IMR-90 (cell line): ENCODE measurements at regions not wholly inside any gene's neighbourhood (a gene's known extent, or its start where the extent isn't known, plus 50 kb on each side); places are given as distances from the start of the nearest gene placed in this dataset.

ENCODE experiments used
- ATAC-seq: fragments of 200-7000 bp; cut with Tn5 transposase; 2 replicates; pipeline ENCODE4 v1.9.1; 2020; ENCODE audit warnings: low read depth, mild to moderate bottlenecking, moderate library complexity
- BruUV-seq: library from RNA; stranded (reverse); fragments of 400-500 nt; replicated peaks from 2 replicates; lab custom pipeline; 2021; lab: Mats Ljungman, UMichigan
- CTCF ChIA-PET: fragments of 300-600 bp; formaldehyde crosslinking; extraction: SDS; loops from one replicate; lab custom pipeline; 2021; ENCODE audit warnings: antibody characterized with exemption; lab: Yijun Ruan, JAX
- POLR2A ChIA-PET: fragments of 300-600 bp; sonication (Branson Sonifier 250); formaldehyde crosslinking; loops from one replicate; lab custom pipeline; 2022; ENCODE audit warnings: antibody characterized with exemption; ENCODE audit not compliant: unreplicated experiment; lab: Charles Lee
- DNase-seq: peaks from one replicate; pipeline ENCODE4 v3.0.0; 2013
- H2AFZ ChIP-seq: replicated peaks from 2 replicates; pipeline ENCODE3; 2013; ENCODE audit warnings: low read length, mild to moderate bottlenecking; ENCODE audit not compliant: poor library complexity
- H2AK5ac ChIP-seq: 2 replicates; pipeline ENCODE4 v1.6.1; 2013; ENCODE audit warnings: low read depth, low read length, inconsistent platforms
- H2AK9ac ChIP-seq: replicated peaks from 2 replicates; pipeline ENCODE3; 2013; ENCODE audit warnings: mild to moderate bottlenecking, low read depth, low read length, moderate library complexity; ENCODE audit not compliant: poor library complexity
- H2BK120ac ChIP-seq: 2 replicates; pipeline ENCODE4 v1.6.1; 2013; ENCODE audit warnings: low read depth, low read length, inconsistent platforms
- H2BK15ac ChIP-seq: 3 replicates; pipeline ENCODE4 v1.6.1; 2013; ENCODE audit warnings: low read depth, low read length, inconsistent platforms
- H2BK20ac ChIP-seq: 2 replicates; pipeline ENCODE4 v1.6.1; 2013; ENCODE audit warnings: low read depth, mild to moderate bottlenecking, inconsistent platforms, low read length, moderate library complexity
- H2BK5ac ChIP-seq: 2 replicates; pipeline ENCODE4 v1.6.1; 2013; ENCODE audit warnings: mild to moderate bottlenecking, low read depth, low read length, inconsistent platforms; ENCODE audit not compliant: poor library complexity, severe bottlenecking
- H3K14ac ChIP-seq: replicated peaks from 2 replicates; pipeline ENCODE4 v1.6.1; 2013; ENCODE audit warnings: low read depth, low read length, inconsistent platforms
- H3K18ac ChIP-seq: 2 replicates; pipeline ENCODE4 v1.6.1; 2013; ENCODE audit warnings: low read depth, low read length, control low read depth
- H3K23ac ChIP-seq: 2 replicates; pipeline ENCODE4 v1.6.1; 2013; ENCODE audit warnings: low read depth, low read length, inconsistent platforms
- H3K27ac ChIP-seq: 2 replicates; pipeline ENCODE4 v1.5.1; 2013; ENCODE audit warnings: mild to moderate bottlenecking, control low read depth, low read length; ENCODE audit not compliant: insufficient read depth
- H3K27me3 ChIP-seq: 2 replicates; pipeline ENCODE4 v1.6.1; 2013; ENCODE audit warnings: low read length; ENCODE audit not compliant: control insufficient read depth, insufficient read depth
- H3K36me3 ChIP-seq: 2 replicates; pipeline ENCODE4 v1.6.1; 2013; ENCODE audit warnings: low read length, mixed read lengths; ENCODE audit not compliant: control insufficient read depth, insufficient read depth
- H3K4ac ChIP-seq: 2 replicates; pipeline ENCODE4 v1.6.1; 2013; ENCODE audit warnings: low read depth, low read length, inconsistent platforms
- H3K4me1 ChIP-seq: 2 replicates; pipeline ENCODE4 v1.6.1; 2013; ENCODE audit warnings: low read length, mixed read lengths; ENCODE audit not compliant: control insufficient read depth, insufficient read depth
- H3K4me2 ChIP-seq: 2 replicates; pipeline ENCODE4 v1.6.1; 2013; ENCODE audit warnings: low read depth, mild to moderate bottlenecking, control low read depth, low read length, moderate library complexity
- H3K4me3 ChIP-seq: 2 replicates; pipeline ENCODE4 v1.5.1; 2013; ENCODE audit warnings: low read depth, mild to moderate bottlenecking, control low read depth, low read length, moderate library complexity; ENCODE audit not compliant: insufficient read depth
- H3K56ac ChIP-seq: 2 replicates; pipeline ENCODE4 v1.6.1; 2013; ENCODE audit warnings: low read length, inconsistent platforms; ENCODE audit not compliant: insufficient read depth; ENCODE audit errors: extremely low read depth
- H3K79me1 ChIP-seq, 2 experiments: 2 replicates each; pipeline ENCODE4 v1.6.1; 2013; ENCODE audit warnings: low read length in 2 of 2, inconsistent platforms in 1 of 2, low read depth in 1 of 2
- H3K9ac ChIP-seq: 2 replicates; pipeline ENCODE4 v1.6.1; 2013; ENCODE audit warnings: low read depth, low read length, control low read depth
- H3K9me1 ChIP-seq: 2 replicates; pipeline ENCODE4 v1.6.1; 2013; ENCODE audit warnings: low read length, inconsistent platforms; ENCODE audit not compliant: insufficient read depth
- H3K9me3 ChIP-seq: 2 replicates; pipeline ENCODE4 v1.6.1; 2013; ENCODE audit warnings: low read length; ENCODE audit not compliant: control insufficient read depth, insufficient read depth
- H4K20me1 ChIP-seq: 2 replicates; pipeline ENCODE4 v1.6.1; 2013; ENCODE audit warnings: low read length, inconsistent platforms; ENCODE audit not compliant: insufficient read depth
- H4K5ac ChIP-seq: 2 replicates; pipeline ENCODE4 v1.6.1; 2013; ENCODE audit warnings: mild to moderate bottlenecking, low read depth, low read length, control low read depth
- H4K8ac ChIP-seq, 2 experiments: 2 replicates each; pipeline ENCODE4 v1.6.1; 2013; ENCODE audit warnings: low read depth in 2 of 2, low read length in 2 of 2, control low read depth in 1 of 2, inconsistent platforms in 1 of 2
- H4K91ac ChIP-seq: 2 replicates; pipeline ENCODE4 v1.6.1; 2013; ENCODE audit warnings: low read depth, low read length, inconsistent platforms; ENCODE audit not compliant: insufficient read depth
- CEBPB ChIP-seq: IDR thresholded peaks from 2 replicates; pipeline ENCODE4 v1.6.1; 2012; ENCODE audit warnings: low read depth, low read length, improper control_type of control experiment
- POLR2A ChIP-seq: IDR thresholded peaks from 2 replicates; pipeline ENCODE4 v1.6.1; 2012; ENCODE audit warnings: mild to moderate bottlenecking, low read depth, low read length
- SMC3 ChIP-seq: fragments of 150-350 bp; IDR thresholded peaks from 2 replicates; pipeline ENCODE4 v1.6.1; 2016; ENCODE audit warnings: low read depth, mild to moderate bottlenecking, antibody characterized with exemption, low read length, moderate library complexity
- WGBS, 2 experiments: methylation state at CpG; one replicate each; pipeline versions ENCODE4 v1.1.5 to v1.1.7; 2013; ENCODE audit warnings: missing lambda C conversion rate in 2 of 2; ENCODE audit not compliant: insufficient read length in 1 of 2; ENCODE audit errors: extremely low coverage in 2 of 2; 5-methylcytosine and 5-hydroxymethylcytosine counted together
- dilution Hi-C: fragments of 300-500 bp; cut with HindIII; formaldehyde crosslinking; loops from one replicate; pipeline ENCODE4 v1.14.3; 2018; ENCODE audit warnings: low sequenced_read_pairs; ENCODE audit not compliant: unreplicated experiment
- in situ Hi-C: fragments of 300-500 bp; cut with MboI; formaldehyde crosslinking; loops from 3 replicates; pipeline ENCODE4 v1.14.3; 2019; ENCODE audit warnings: low sequenced_read_pairs, inconsistent platforms, mixed read lengths
- intact Hi-C: fragments of 100-400 bp; cut with micrococcal nuclease; formaldehyde crosslinking; loops from 2 replicates; pipeline ENCODE4 v1.10.0; 2022

DNA sequence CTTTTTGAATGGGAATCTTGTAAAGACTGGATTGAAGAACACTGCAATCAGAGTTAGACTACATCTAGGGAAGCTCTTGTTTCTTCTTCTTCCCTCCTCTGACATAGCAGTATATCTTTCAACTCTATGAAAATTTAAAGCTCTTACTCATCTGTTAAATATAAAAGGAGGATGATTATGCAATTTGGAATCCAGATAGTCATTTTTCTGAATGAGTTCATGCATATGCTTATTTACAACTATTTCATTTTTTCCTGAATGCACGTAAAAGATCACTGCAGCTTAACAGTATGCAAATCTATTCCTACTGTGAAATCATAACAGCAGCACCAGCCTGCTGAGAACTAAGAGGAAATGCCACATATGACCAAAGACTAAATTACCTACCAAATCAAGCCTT is 133.5 kb upstream of the TMCC3 start:
- Histone ChIP-seq H2AFZ (no peak overlapping the region), H3K56ac (no peak overlapping the region), H3K4me2 (no peak overlapping the region), H3K9me3 (no peaks in the 10 kb centered on the region), H4K91ac (no peak overlapping the region), H3K14ac (no peak overlapping the region), H4K20me1 (no peaks in the 10 kb centered on the region), H4K8ac (no peak overlapping the region), H2BK5ac (no peak overlapping the region), H2AK9ac (no peak overlapping the region), H3K27me3 (peaks cover 2% of the 10 kb centered on the region), H2BK15ac (no peak overlapping the region), H2BK120ac (no peak overlapping the region), H2BK20ac (no peak overlapping the region), H3K79me1 (no peaks in the 10 kb centered on the region), H3K4me3 (no peak overlapping the region), H2AK5ac (no peak overlapping the region), H4K5ac (no peak overlapping the region), H3K9me1 (no peaks in the 10 kb centered on the region), H3K18ac (no peak overlapping the region), H3K23ac (no peak overlapping the region), H3K9ac (no peak overlapping the region), H3K4me1 (no peaks in the 10 kb centered on the region; the same call in 1 of the 2 replicates), H3K36me3 (no peaks in the 10 kb centered on the region), H3K4ac (no peak overlapping the region), H3K27ac (no peak overlapping the region)
- no TSS peak for BruUV-seq
- intact Hi-C loops (no loop called here), dilution Hi-C loops (no loop called here), in situ Hi-C loops (no loop called here)
- WGBS, 2 experiments, result no CpG with 5 or more reads among the region's 1 CpG
- ATAC-seq, result peak; percentile 56
- DNase-seq, result peak; percentile 57
- no peak for TF ChIP-seq SMC3
- peak; percentile 61 for TF ChIP-seq CEBPB
- no peak for TF ChIP-seq POLR2A
- ChIA-PET CTCF (interaction anchor here (0.6 kb wide), 1 partner anchor 196 kb away, joined by 3 read pairs; no protein-coding TSS in a partner anchor), POLR2A (no interaction called here)
